ENCODE measurements at regions not wholly inside any gene's neighbourhood (a gene's known extent, or its start where the extent isn't known, plus 50 kb on each side); places are given as distances from the start of the nearest gene placed in this dataset.

DNA sequence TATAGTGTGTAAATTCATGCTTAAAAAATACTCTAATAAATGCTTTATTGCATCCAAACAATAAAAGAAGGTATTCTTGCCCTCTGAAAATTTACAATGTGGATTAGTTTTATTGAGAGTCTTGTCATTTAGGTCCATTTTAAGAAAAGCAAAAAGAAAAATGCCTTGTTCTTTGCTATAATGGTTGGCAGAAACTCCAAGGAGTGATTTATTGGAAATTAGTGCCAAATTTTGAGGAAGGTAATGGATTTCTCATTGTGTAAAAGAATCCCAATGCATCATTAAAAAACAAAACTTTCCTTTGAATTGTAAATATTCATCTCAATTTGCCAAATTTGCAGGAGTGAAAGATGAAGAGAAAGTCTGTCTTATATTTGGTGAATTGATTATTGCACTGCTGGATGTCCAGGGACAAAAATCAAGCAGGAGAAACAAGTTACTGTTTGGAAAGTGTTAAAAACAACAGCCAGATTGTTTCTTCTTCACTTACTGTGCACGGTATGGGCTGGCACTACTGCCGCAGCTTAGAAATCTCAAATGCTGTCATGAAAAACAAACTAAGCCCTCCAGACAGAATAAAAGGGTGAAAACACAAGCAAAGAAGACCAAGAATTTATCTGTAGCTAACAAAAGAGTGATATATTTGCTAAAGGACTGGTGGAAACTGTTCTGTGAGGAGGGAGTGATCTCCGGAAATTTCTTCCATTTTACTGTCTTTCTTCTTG is 511.7 kb downstream of the TMTC2 start:
- TF ChIP-seq, protein P1, sequence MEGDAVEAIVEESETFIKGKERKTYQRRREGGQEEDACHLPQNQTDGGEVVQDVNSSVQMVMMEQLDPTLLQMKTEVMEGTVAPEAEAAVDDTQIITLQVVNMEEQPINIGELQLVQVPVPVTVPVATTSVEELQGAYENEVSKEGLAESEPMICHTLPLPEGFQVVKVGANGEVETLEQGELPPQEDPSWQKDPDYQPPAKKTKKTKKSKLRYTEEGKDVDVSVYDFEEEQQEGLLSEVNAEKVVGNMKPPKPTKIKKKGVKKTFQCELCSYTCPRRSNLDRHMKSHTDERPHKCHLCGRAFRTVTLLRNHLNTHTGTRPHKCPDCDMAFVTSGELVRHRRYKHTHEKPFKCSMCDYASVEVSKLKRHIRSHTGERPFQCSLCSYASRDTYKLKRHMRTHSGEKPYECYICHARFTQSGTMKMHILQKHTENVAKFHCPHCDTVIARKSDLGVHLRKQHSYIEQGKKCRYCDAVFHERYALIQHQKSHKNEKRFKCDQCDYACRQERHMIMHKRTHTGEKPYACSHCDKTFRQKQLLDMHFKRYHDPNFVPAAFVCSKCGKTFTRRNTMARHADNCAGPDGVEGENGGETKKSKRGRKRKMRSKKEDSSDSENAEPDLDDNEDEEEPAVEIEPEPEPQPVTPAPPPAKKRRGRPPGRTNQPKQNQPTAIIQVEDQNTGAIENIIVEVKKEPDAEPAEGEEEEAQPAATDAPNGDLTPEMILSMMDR (IDR thresholded peaks at IDR 0.05): no peak
- TF ChIP-seq, protein P2, sequence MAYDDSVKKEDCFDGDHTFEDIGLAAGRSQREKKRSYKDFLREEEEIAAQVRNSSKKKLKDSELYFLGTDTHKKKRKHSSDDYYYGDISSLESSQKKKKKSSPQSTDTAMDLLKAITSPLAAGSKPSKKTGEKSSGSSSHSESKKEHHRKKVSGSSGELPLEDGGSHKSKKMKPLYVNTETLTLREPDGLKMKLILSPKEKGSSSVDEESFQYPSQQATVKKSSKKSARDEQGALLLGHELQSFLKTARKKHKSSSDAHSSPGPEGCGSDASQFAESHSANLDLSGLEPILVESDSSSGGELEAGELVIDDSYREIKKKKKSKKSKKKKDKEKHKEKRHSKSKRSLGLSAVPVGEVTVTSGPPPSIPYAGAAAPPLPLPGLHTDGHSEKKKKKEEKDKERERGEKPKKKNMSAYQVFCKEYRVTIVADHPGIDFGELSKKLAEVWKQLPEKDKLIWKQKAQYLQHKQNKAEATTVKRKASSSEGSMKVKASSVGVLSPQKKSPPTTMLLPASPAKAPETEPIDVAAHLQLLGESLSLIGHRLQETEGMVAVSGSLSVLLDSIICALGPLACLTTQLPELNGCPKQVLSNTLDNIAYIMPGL (CRISPR knock-in tag; IDR thresholded peaks at IDR 0.05; ENCODE audit: borderline replicate concordance): no peak
- no peak for TF ChIP-seq ESRRA (IDR thresholded peaks at IDR 0.05; ENCODE audit: borderline replicate concordance, low read length)

All from A549 (cell line).